ENCODE measurements at regions not wholly inside any gene's neighbourhood (a gene's known extent, or its start where the extent isn't known, plus 50 kb on each side); places are given as distances from the start of the nearest gene placed in this dataset.
A peak's percentile ranks its signal among the peaks of the same experiment; 100 is the strongest.

- no peaks in the 10 kb centered on the region for H3K36me3 ChIP-seq
- peaks cover 0 to 96% (median 60%) of the 10 kb centered on the region in 7 donors for H3K27me3 ChIP-seq (replicated peaks in 1 of 7)
- H3K9me3 ChIP-seq, result no peaks in the 10 kb centered on the region
- peak overlapping the region; percentile 27 to 71 (median 40) for H3K4me3 ChIP-seq
- H3K27ac ChIP-seq, result peak overlapping the region in 7 of 8 donors; percentile 70 to 87 (median 84)
- TF ChIP-seq POLR2AphosphoS5 (IDR thresholded peaks at IDR 0.05) (peak in 1 of 3 donors; percentile 64), POLR2A (IDR thresholded peaks at IDR 0.05) (no peak)
- intact Hi-C loops (cut with DNase I; ENCODE audit: low total_unique reads), result loop anchor here (10.0 kb wide), 1 partner anchor 959 kb away; no protein-coding TSS in a partner anchor
- 13 to 20% (median 16%) methylated on average over 36 to 53 of the region's 53 CpGs for WGBS, 5 donors
- peaks cover 3 to 46% (median 39%) of the 10 kb centered on the region in 6 donors for H3K4me1 ChIP-seq
- DNase-seq, result peak; percentile 74
These were observed 134.3 kb upstream of the C11orf58 start for GRCh38 chr11:16603890-16604793.

- no peak for DNase-seq
- intact Hi-C loops (cut with DNase I; ENCODE audit: low total_unique reads), result loop anchor here (10.0 kb wide), 1 partner anchor 958 kb away; no protein-coding TSS in a partner anchor
- H3K36me3 ChIP-seq, result no peaks in the 10 kb centered on the region
These were observed 135.2 kb upstream of the C11orf58 start for GRCh38 chr11:16603245-16603644.

GRCh38 chr11:16598906-16599305 is 139.5 kb upstream of the C11orf58 start:
- H3K27me3 ChIP-seq (replicated peaks in 1 of 7), result peaks cover 0 to 44% (median 8%) of the 10 kb centered on the region in 7 donors
- no peak overlapping the region for H3K4me3 ChIP-seq
- H3K36me3 ChIP-seq, result no peaks in the 10 kb centered on the region
- 88 to 93% (median 91%) methylated on average over 7 of the region's 7 CpGs for WGBS, 5 donors
- DNase-seq, result no peak
- intact Hi-C loops (cut with DNase I; ENCODE audit: low total_unique reads), result no loop called here
- H3K27ac ChIP-seq, result no peak overlapping the region
- TF ChIP-seq CTCF (IDR thresholded peaks at IDR 0.05 in 8 of 11, conservative IDR thresholded peaks at IDR 0.05 in 3 of 11) (no peak), POLR2A (IDR thresholded peaks at IDR 0.05) (no peak), POLR2AphosphoS5 (IDR thresholded peaks at IDR 0.05) (no peak)
- peaks cover 0 to 4% (median 1%) of the 10 kb centered on the region in 6 donors for H3K4me1 ChIP-seq
- H3K9me3 ChIP-seq, result no peaks in the 10 kb centered on the region

More at GRCh38 chr11:16603245-16603644, 135.2 kb upstream of the C11orf58 start:
- no peak overlapping the region for H3K4me3 ChIP-seq
- peaks cover 0 to 87% (median 51%) of the 10 kb centered on the region in 7 donors for H3K27me3 ChIP-seq (replicated peaks in 1 of 7)
- no peak for TF ChIP-seq CTCF (IDR thresholded peaks at IDR 0.05 in 8 of 11, conservative IDR thresholded peaks at IDR 0.05 in 3 of 11)
- no peak for TF ChIP-seq POLR2AphosphoS5 (IDR thresholded peaks at IDR 0.05)
- TF ChIP-seq POLR2A (IDR thresholded peaks at IDR 0.05), result no peak
- H3K4me1 ChIP-seq, result peaks cover 3 to 46% (median 39%) of the 10 kb centered on the region in 6 donors
- no peaks in the 10 kb centered on the region for H3K9me3 ChIP-seq
- peak overlapping the region in 1 of 8 donors; percentile 85 for H3K27ac ChIP-seq
- 83 to 100% (median 86%) methylated on average over 2 of the region's 2 CpGs for WGBS, 5 donors

- intact Hi-C loops (cut with DNase I; ENCODE audit: low total_unique reads), result no loop called here
- TF ChIP-seq POLR2A (IDR thresholded peaks at IDR 0.05) (no peak), POLR2AphosphoS5 (IDR thresholded peaks at IDR 0.05) (no peak), CTCF (IDR thresholded peaks at IDR 0.05 in 8 of 11, conservative IDR thresholded peaks at IDR 0.05 in 3 of 11) (no peak)
- Histone ChIP-seq H3K36me3 (no peaks in the 10 kb centered on the region), H3K27me3 (replicated peaks in 1 of 7) (peaks cover 0 to 35% (median 0%) of the 10 kb centered on the region in 7 donors), H3K4me1 (no peaks in the 10 kb centered on the region), H3K4me3 (no peak overlapping the region), H3K27ac (no peak overlapping the region), H3K9me3 (no peaks in the 10 kb centered on the region)
- DNase-seq, result no peak
- 58 to 71% (median 64%) methylated on average over 1 of the region's 1 CpG for WGBS, 5 donors
These were observed 140.4 kb upstream of the C11orf58 start for GRCh38 chr11:16598032-16598431.

All from spleen (tissue), 11 donors.